Esophagus squamous epithelium (tissue), 4 donors: ENCODE measurements at regions not wholly inside any gene's neighbourhood (a gene's known extent, or its start where the extent isn't known, plus 50 kb on each side); places are given as distances from the start of the nearest gene placed in this dataset.
A peak's percentile ranks its signal among the peaks of the same experiment; 100 is the strongest.

Experiments used
- POLR2A ChIP-seq, 4 donors: fragments of 450-650 bp; IDR thresholded peaks; one replicate each; pipeline ENCODE4 v1.6.1; 2017; ENCODE audit warnings: antibody characterized with exemption in 4 of 4, mild to moderate bottlenecking in 4 of 4, moderate library complexity in 3 of 4
- TF ChIP-seq, protein P1 (sequence below), 6 experiments: fragments of 450-650 bp in 4 of 6; fragments of 200-600 bp in 2 of 6; sonication (generic) in 2 of 6; IDR thresholded peaks; one replicate each; pipeline ENCODE4 v1.5.1; 2016 to 2019; ENCODE audit warnings: antibody characterized with exemption in 6 of 6, mild to moderate bottlenecking in 4 of 6, moderate library complexity in 4 of 6

DNA sequence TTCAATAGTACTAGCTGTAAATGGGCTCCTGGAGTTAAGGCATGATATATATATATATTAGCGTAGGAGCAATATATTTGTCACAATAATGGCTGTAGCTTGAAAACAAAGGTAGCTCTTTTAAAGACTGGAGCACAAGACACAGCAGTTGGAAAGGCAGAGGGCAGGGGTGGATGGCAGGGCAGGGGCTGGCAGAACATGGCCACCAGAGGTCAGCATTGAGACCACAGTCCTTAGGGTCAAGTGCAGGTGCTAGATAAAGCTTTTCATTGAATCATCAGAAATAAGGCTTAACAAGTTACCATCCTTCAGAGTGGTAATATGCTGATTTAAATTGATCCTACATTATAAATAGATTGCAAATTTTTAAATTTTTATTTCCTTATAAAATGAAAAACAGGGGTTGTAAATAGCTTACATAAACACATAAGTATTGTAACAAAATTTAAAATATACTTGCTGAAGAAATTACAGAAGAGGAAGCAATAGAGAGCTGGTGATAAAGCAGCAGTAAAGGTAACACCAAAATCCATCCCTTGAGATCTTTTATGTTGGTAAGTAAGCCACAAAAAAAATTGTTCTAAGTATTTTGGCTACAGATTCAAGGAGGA lies 161.2 kb upstream of the PIEZO2 start:
- TF ChIP-seq, protein P1, sequence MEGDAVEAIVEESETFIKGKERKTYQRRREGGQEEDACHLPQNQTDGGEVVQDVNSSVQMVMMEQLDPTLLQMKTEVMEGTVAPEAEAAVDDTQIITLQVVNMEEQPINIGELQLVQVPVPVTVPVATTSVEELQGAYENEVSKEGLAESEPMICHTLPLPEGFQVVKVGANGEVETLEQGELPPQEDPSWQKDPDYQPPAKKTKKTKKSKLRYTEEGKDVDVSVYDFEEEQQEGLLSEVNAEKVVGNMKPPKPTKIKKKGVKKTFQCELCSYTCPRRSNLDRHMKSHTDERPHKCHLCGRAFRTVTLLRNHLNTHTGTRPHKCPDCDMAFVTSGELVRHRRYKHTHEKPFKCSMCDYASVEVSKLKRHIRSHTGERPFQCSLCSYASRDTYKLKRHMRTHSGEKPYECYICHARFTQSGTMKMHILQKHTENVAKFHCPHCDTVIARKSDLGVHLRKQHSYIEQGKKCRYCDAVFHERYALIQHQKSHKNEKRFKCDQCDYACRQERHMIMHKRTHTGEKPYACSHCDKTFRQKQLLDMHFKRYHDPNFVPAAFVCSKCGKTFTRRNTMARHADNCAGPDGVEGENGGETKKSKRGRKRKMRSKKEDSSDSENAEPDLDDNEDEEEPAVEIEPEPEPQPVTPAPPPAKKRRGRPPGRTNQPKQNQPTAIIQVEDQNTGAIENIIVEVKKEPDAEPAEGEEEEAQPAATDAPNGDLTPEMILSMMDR (IDR thresholded peaks at IDR 0.05) = peak; percentile 12 to 57 (median 48)
- no peak for TF ChIP-seq POLR2A (IDR thresholded peaks at IDR 0.05)
